ENCODE measurements at regions not wholly inside any gene's neighbourhood (a gene's known extent, or its start where the extent isn't known, plus 50 kb on each side); places are given as distances from the start of the nearest gene placed in this dataset.

DNA sequence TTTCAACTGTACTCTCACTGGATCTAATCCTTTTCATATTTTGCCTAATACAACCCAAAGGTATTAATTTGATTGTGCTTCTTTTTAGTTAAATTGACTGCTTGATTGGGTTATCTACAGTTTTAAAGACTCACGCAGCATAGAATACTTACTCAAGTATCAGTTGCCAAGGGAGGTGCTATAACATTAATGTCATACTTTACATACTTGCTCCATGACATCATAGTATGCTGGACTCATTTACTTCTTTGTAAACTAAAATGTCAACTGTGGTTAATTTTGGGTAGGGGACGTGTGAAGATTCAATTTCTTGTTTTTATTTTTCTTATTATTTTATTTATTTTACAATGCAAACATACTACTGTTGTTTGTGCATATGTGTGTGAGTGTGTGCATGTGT lies 716.2 kb upstream of the VRK2 start:
- intact Hi-C loops (cut with micrococcal nuclease), result no loop called here
- peaks cover 3% of the 10 kb centered on the region for H3K9me3 Mint-ChIP-seq
- no peaks in the 10 kb centered on the region for H3K36me3 Mint-ChIP-seq (ENCODE audit: low read depth)
- POLR2A ChIA-PET, result no interaction called here
- no peaks in the 10 kb centered on the region for H3K27me3 Mint-ChIP-seq
- TF ChIP-seq CTCF (IDR thresholded peaks at IDR 0.05), result no peak
- CTCF ChIA-PET, result no interaction called here
- H3K27ac Mint-ChIP-seq, result no peak overlapping the region
- H3K4me1 Mint-ChIP-seq, result no peaks in the 10 kb centered on the region
- ATAC-seq (ENCODE audit: low read depth) (no peak), DNase-seq (no peak)
- no peak overlapping the region for H3K4me3 Mint-ChIP-seq

GRCh38 chr2:57333221-57333620 lies 713.4 kb upstream of the VRK2 start:
- TF ChIP-seq CTCF (IDR thresholded peaks at IDR 0.05), result no peak
- H3K4me3 Mint-ChIP-seq, result no peak overlapping the region
- no peak overlapping the region for H3K27ac Mint-ChIP-seq
- CTCF ChIA-PET, result no interaction called here
- no peak for ATAC-seq (ENCODE audit: low read depth)
- no peak for DNase-seq
- no peaks in the 10 kb centered on the region for H3K27me3 Mint-ChIP-seq
- H3K36me3 Mint-ChIP-seq (ENCODE audit: low read depth), result no peaks in the 10 kb centered on the region
- peaks cover 3% of the 10 kb centered on the region for H3K9me3 Mint-ChIP-seq
- POLR2A ChIA-PET, result no interaction called here
- intact Hi-C loops (cut with micrococcal nuclease), result no loop called here
- H3K4me1 Mint-ChIP-seq, result no peaks in the 10 kb centered on the region

- intact Hi-C loops (cut with micrococcal nuclease), result no loop called here
- CTCF ChIA-PET, result no interaction called here
- Mint-ChIP-seq H3K36me3 (ENCODE audit: low read depth) (no peaks in the 10 kb centered on the region), H3K4me1 (no peaks in the 10 kb centered on the region), H3K27ac (no peak overlapping the region), H3K4me3 (no peak overlapping the region), H3K27me3 (no peaks in the 10 kb centered on the region), H3K9me3 (peaks cover 18% of the 10 kb centered on the region)
- POLR2A ChIA-PET, result no interaction called here
- TF ChIP-seq CTCF (IDR thresholded peaks at IDR 0.05), result no peak
- ATAC-seq (ENCODE audit: low read depth) (no peak), DNase-seq (no peak)
Measured at GRCh38 chr2:57343391-57344006, 703.1 kb upstream of the VRK2 start.

DNA sequence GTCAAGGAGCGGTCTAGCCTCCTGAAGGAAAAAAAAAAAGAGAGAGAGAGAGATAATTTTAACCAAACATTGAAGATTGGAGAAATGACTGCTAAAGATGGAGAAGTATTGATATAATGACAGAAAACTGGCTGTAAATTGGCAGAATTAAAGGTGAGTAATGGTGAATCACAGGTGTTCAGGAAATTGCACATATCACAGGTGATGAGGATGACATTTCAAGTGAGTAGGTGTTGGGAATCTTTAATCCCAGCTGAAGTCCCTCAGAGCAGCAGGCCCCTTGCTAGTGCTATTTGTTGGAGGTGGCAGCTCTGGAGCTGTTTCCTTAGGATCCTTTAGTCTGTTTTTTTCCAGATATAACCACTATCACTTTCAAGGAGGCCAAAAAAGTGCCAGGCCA lies 678.4 kb upstream of the VRK2 start:
- Mint-ChIP-seq H3K9me3 (no peaks in the 10 kb centered on the region), H3K4me1 (no peaks in the 10 kb centered on the region), H3K27ac (no peak overlapping the region), H3K4me3 (no peak overlapping the region), H3K36me3 (ENCODE audit: low read depth) (no peaks in the 10 kb centered on the region), H3K27me3 (no peaks in the 10 kb centered on the region)
- no peak for ATAC-seq (ENCODE audit: low read depth)
- TF ChIP-seq CTCF (IDR thresholded peaks at IDR 0.05), result no peak
- intact Hi-C loops (cut with micrococcal nuclease), result no loop called here
- ChIA-PET CTCF (no interaction called here), POLR2A (no interaction called here)
- DNase-seq, result no peak

DNA sequence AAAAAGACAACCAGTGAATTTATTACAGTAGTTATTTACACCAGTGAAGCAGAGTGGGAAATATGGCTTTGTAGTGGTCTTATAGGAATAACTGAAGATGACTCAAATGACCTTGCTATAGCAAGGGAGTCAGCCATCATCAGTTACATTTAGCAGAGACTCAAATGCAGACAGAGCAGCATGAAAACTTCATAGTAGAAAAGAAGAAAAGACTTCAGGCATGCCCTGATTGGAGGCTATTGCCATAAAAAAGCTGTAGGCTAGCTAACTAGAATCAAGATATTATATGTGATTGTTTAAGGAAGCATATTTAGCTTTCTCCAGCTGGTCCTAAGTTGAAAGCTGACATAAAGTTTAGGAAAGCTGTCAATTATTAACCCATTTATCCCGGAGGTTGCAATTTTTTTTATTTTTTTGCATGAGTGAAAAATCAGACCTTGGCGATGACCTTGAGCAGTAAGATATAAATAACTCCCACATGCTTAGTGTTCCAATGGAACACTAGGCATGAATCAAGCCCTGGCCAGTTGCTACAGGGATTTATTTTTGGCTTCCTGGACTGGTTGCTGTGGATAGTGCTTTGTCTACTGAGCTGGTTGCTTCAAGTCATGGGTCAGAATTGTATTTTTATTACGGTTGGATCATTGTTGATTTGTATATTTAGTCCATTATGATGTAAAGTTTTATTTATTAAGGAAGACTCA lies 675.6 kb upstream of the VRK2 start:
- intact Hi-C loops (cut with micrococcal nuclease), result no loop called here
- Mint-ChIP-seq H3K9me3 (no peaks in the 10 kb centered on the region), H3K27me3 (no peaks in the 10 kb centered on the region), H3K36me3 (ENCODE audit: low read depth) (no peaks in the 10 kb centered on the region), H3K4me1 (no peaks in the 10 kb centered on the region), H3K4me3 (no peak overlapping the region), H3K27ac (no peak overlapping the region)
- no peak for ATAC-seq (ENCODE audit: low read depth)
- CTCF ChIA-PET, result no interaction called here
- no peak for TF ChIP-seq CTCF (IDR thresholded peaks at IDR 0.05)
- no peak for DNase-seq
- POLR2A ChIA-PET, result no interaction called here

All from activated B cell treated with CpG ODN at 0.5 μM for 24 hours (primary cell).